ENCODE measurements at regions not wholly inside any gene's neighbourhood (a gene's known extent, or its start where the extent isn't known, plus 50 kb on each side); places are given as distances from the start of the nearest gene placed in this dataset.

- TF ChIP-seq GATA2 (IDR thresholded peaks at IDR 0.05; ENCODE audit: low read depth, low read length) = no peak
- TF ChIP-seq GATA3 (IDR thresholded peaks at IDR 0.05; ENCODE audit: low read depth, low read length) = no peak
Observed at GRCh38 chr15:93705753-93706455, 525.5 kb upstream of the MCTP2 start.

Measured in SH-SY5Y (cell line).